ENCODE measurements at regions not wholly inside any gene's neighbourhood (a gene's known extent, or its start where the extent isn't known, plus 50 kb on each side); places are given as distances from the start of the nearest gene placed in this dataset.

DNA sequence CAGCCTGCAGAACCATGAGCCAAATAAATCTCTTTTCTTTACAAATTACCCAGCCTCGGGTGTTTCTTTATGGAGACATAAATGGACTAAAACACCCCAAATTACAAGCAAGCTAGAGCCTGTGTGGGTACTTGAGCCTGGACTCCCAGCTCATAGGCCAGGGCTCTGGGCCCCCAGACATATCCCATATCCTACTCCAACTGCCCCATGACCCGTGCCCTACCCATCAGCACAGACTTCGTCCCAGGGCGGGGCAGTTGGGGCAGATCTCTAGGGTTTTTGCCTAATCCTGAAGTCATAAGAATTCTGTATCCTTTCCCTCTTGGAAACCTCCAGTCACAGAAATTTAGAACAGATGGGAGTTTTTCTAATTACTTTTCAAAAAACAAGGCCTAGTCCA is 90.7 kb downstream of the DDX1 start:
- H3K4me3 ChIP-seq (ENCODE audit: extremely low read depth in 1 of 4, insufficient read depth in 2 of 4, low read depth in 3 of 4, low read length in 4 of 4), result no peak overlapping the region
- no peak overlapping the region for H4K5ac ChIP-seq (ENCODE audit: insufficient read length, low read depth, low read length)
- no peak overlapping the region for H3K18ac ChIP-seq (ENCODE audit: extremely low read depth, low read length)
- CTCF ChIA-PET (ENCODE audit: partially characterized antibody), result interaction anchor here (1.3 kb wide), 1 partner anchor 66 kb away, joined by 3 read pairs; no protein-coding TSS in a partner anchor
- peaks cover 0 to 2% (median 0%) of the 10 kb centered on the region in 4 experiments; a peak in 2 of 7 replicates for H3K4me1 ChIP-seq (replicated peaks in 1 of 4; ENCODE audit: control insufficient read depth in 3 of 4, insufficient read depth in 4 of 4, low read length in 3 of 4)
- WGBS, 2 experiments (ENCODE audit: extremely low coverage in 1 of 2, insufficient coverage in 1 of 2, insufficient read length in 1 of 2, insufficient replicate concordance in 2 of 2, low coverage in 1 of 2, low lambda C conversion rate in 2 of 2, missing lambda C conversion rate in 1 of 2), result 94% methylated on average over 4 of the region's 4 CpGs; no CpG with 5 or more reads in 1 of the 2 experiments
- H2AK5ac ChIP-seq (ENCODE audit: low read depth, low read length), result no peak overlapping the region
- H2AFZ ChIP-seq (ENCODE audit: low read length), result no peak overlapping the region
- H3K56ac ChIP-seq (replicated peaks; ENCODE audit: insufficient read length, low read depth, low read length), result no peak overlapping the region
- H3K4ac ChIP-seq (replicated peaks; ENCODE audit: insufficient read length, low read depth, low read length), result no peak overlapping the region
- POLR2A ChIA-PET (ENCODE audit: partially characterized antibody), result no interaction called here
- no peak overlapping the region for H3K23ac ChIP-seq (ENCODE audit: insufficient read length)
- no peaks in the 10 kb centered on the region; the same call in 1 of the 2 replicates for H3K23me2 ChIP-seq (ENCODE audit: low read depth, low read length)
- DNase-seq (ENCODE audit: low read depth in 1 of 2, low spot score in 2 of 2) (no peak), FAIRE-seq (no peak)
- H3K36me3 ChIP-seq (ENCODE audit: control insufficient read depth in 2 of 4, insufficient read depth in 4 of 4, low read length in 3 of 4), result peaks cover 0 to 3% (median 0%) of the 10 kb centered on the region in 4 experiments; a peak in 1 of 8 replicates
- H4K20me1 ChIP-seq (replicated peaks in 1 of 2; ENCODE audit: control insufficient read depth in 1 of 2, insufficient read depth in 2 of 2, low read length in 2 of 2), result no peaks in the 10 kb centered on the region
- no peaks in the 10 kb centered on the region for H3K79me2 ChIP-seq (ENCODE audit: control insufficient read depth in 1 of 2, insufficient read depth in 2 of 2, low read length in 2 of 2)
- H2BK12ac ChIP-seq (ENCODE audit: low read depth, low read length), result no peak overlapping the region
- no peak overlapping the region for H3K14ac ChIP-seq (ENCODE audit: insufficient read length)
- H2BK120ac ChIP-seq (replicated peaks; ENCODE audit: low read depth, low read length), result no peak overlapping the region
- no peak overlapping the region for H4K91ac ChIP-seq (replicated peaks; ENCODE audit: insufficient read length, low read length)
- H3K27me3 ChIP-seq (replicated peaks in 1 of 4; ENCODE audit: control insufficient read depth in 3 of 4, extremely low read depth in 1 of 4, insufficient read depth in 3 of 4, low read length in 3 of 4), result no peaks in the 10 kb centered on the region
- H2BK15ac ChIP-seq (ENCODE audit: low read length), result no peak overlapping the region
- no peak overlapping the region for H4K8ac ChIP-seq (ENCODE audit: extremely low read depth, insufficient read depth, low read length)
- H2BK20ac ChIP-seq (ENCODE audit: low read length), result no peak overlapping the region
- no peaks in the 10 kb centered on the region for H3K79me1 ChIP-seq (ENCODE audit: low read depth, low read length)
- H3K9me3 ChIP-seq (ENCODE audit: insufficient read depth in 2 of 2, low read depth in 1 of 2, low read length in 1 of 2), result peaks cover 10 to 13% of the 10 kb centered on the region in 2 experiments; a peak in 3 of 4 replicates
- no peak overlapping the region for H3K4me2 ChIP-seq (ENCODE audit: insufficient read depth in 1 of 2, low read depth in 2 of 2, low read length in 2 of 2)
- H3K9ac ChIP-seq (replicated peaks in 1 of 4; ENCODE audit: extremely low read depth in 1 of 4, low read depth in 3 of 4, low read length in 3 of 4), result no peak overlapping the region
- no peak overlapping the region for H2BK5ac ChIP-seq (ENCODE audit: low read depth, low read length)
- H3K27ac ChIP-seq (ENCODE audit: low read depth, low read length), result no peak overlapping the region
- TF ChIP-seq MAFK (IDR thresholded peaks at IDR 0.05; ENCODE audit: low read depth, low read length) (no peak), TEAD4 (IDR thresholded peaks at IDR 0.05; ENCODE audit: low read depth, low read length) (no peak)
- TF ChIP-seq, protein P1, sequence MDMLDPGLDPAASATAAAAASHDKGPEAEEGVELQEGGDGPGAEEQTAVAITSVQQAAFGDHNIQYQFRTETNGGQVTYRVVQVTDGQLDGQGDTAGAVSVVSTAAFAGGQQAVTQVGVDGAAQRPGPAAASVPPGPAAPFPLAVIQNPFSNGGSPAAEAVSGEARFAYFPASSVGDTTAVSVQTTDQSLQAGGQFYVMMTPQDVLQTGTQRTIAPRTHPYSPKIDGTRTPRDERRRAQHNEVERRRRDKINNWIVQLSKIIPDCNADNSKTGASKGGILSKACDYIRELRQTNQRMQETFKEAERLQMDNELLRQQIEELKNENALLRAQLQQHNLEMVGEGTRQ (IDR thresholded peaks at IDR 0.05; ENCODE audit: low read length), result no peak
